HFF-Myc (cell line): ENCODE measurements at regions not wholly inside any gene's neighbourhood (a gene's known extent, or its start where the extent isn't known, plus 50 kb on each side); places are given as distances from the start of the nearest gene placed in this dataset.
A peak's percentile ranks its signal among the peaks of the same experiment; 100 is the strongest.

Source experiments
- DNase-seq: peaks from one replicate; pipeline ENCODE4 v3.0.0-alpha.2; 2011; ENCODE audit warnings: low read depth; ENCODE audit errors: extremely low read depth
- H3K4me3 ChIP-seq: replicated peaks from 2 replicates; pipeline ENCODE4 v1.5.1; 2011; ENCODE audit warnings: low read depth, mild to moderate bottlenecking, control low read depth, low read length
- TF ChIP-seq, protein P1 (sequence below): IDR thresholded peaks from 2 replicates; pipeline ENCODE4 v1.5.1; 2012; ENCODE audit warnings: mild to moderate bottlenecking, low read depth, low read length, control low read depth; ENCODE audit errors: missing control alignments

DNA sequence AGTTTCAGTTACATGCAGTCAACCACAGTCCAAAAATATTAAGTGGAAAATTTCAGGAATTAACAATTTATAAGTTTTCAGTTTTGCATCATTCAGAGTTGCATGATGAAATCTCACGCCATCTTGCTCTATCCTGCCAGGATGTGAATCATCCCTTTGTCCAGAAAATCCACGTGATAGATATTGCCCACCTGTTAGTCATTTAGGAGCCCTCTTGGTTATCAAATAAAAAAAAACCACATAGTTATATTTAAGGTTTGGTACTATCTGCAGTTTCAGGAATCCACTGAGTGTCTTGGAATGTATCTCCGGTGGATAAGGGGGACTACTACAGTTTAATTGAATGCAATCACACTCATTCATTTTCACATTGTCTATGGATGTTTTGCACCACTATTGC, 1249.0 kb upstream of the CITED2 start:
- DNase-seq: peak; percentile 77
- no peak overlapping the region for H3K4me3 ChIP-seq
- TF ChIP-seq, protein P1, sequence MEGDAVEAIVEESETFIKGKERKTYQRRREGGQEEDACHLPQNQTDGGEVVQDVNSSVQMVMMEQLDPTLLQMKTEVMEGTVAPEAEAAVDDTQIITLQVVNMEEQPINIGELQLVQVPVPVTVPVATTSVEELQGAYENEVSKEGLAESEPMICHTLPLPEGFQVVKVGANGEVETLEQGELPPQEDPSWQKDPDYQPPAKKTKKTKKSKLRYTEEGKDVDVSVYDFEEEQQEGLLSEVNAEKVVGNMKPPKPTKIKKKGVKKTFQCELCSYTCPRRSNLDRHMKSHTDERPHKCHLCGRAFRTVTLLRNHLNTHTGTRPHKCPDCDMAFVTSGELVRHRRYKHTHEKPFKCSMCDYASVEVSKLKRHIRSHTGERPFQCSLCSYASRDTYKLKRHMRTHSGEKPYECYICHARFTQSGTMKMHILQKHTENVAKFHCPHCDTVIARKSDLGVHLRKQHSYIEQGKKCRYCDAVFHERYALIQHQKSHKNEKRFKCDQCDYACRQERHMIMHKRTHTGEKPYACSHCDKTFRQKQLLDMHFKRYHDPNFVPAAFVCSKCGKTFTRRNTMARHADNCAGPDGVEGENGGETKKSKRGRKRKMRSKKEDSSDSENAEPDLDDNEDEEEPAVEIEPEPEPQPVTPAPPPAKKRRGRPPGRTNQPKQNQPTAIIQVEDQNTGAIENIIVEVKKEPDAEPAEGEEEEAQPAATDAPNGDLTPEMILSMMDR: no peak

DNA sequence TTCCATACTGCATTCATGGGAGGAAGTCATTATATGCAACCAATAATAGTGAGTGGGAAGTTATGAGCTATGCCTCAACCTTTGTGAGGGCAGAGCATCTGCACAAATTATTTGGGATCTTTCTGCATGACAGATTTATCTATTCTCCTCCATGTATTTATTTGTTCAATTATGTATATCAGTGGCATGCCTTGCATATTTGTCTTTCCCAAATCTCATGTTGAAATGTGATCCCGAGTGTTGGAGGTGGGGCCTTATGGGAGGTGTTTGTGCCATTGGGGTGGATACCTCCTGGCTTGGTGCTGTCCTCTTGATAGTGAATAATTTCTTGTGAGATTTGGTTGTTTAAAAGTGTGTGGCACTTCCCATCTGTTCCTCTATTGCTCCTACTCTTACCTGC, 1246.0 kb upstream of the CITED2 start:
- H3K4me3 ChIP-seq: no peak overlapping the region
- TF ChIP-seq, protein P1: no peak
- no peak for DNase-seq

- H3K4me3 ChIP-seq: no peak overlapping the region
- DNase-seq: no peak
- TF ChIP-seq, protein P1: no peak
Measured at GRCh38 chr6:140609956-140610355, 1235.5 kb upstream of the CITED2 start.

- TF ChIP-seq, protein P1: no peak
- DNase-seq: no peak
- H3K4me3 ChIP-seq: no peak overlapping the region
Measured at GRCh38 chr6:140609321-140609720, 1234.9 kb upstream of the CITED2 start.

DNA sequence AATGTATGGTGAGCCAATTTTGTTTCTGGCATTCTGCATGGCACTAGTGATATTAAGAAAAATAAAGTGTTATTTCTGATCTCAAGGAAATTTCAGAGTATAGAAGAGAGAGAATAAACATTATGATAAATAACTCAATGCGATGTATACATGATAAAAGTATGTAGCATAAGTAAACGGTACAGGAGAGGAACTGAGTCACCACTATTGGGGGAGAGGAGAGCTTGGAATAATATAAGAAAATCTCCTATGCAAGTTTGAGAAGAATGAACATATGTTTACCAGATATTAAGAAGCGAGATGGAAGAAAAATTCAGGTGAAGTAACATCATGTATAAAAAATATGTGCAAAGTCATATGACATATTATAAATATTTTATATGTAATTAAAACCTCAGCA, 1230.3 kb upstream of the CITED2 start:
- DNase-seq: no peak
- TF ChIP-seq, protein P1: no peak
- H3K4me3 ChIP-seq: no peak overlapping the region

DNA sequence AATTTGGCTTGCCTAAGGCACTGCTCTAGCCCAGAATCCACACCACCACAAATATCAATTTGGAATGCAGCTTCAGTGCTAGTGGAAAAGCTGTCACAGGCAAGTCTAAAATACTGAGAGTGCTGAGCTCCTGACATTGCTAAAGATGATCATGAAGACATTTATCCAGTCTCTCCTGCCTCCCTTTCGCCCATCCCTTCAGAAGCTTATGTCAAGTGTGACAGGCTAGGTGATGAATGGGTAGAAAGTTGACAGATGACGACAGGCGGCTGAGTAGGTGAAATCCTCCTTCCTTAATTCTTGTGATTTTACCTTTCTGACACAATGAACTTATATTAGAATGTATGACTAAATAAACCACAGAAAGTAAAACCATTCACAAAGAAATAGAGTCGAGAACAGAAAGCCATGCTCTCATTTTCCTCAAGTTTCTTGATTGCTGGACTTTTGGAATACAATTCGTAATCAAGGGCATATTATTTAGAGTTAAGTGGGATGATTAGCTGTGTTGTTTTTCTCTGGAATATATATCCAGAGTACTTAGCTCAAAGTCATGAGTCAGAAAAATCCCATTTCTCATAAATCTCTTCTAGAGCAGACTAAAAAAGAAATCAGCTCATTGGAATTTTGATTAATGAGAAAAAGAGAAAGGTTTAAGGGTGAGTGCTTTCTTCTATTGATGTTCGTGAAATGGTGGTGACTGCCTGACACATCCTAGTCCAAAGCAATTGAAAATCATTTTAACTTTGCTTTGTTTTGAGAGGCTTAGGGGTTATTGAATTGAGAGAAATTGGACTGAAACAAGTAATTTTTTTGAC, 1228.2 kb upstream of the CITED2 start:
- no peak for DNase-seq
- no peak overlapping the region for H3K4me3 ChIP-seq
- TF ChIP-seq, protein P1: no peak
